NB4 (cell line): ENCODE measurements at regions not wholly inside any gene's neighbourhood (a gene's known extent, or its start where the extent isn't known, plus 50 kb on each side); places are given as distances from the start of the nearest gene placed in this dataset.
"Not testable (repeated sequence)": the region's sequence is repeated elsewhere in the genome, so short reads cannot be mapped to it uniquely, and the experiment has no call there.

ENCODE experiments used
- CTCF ChIP-seq: IDR thresholded peaks from one replicate; pipeline ENCODE4 v1.5.1; 2012; ENCODE audit warnings: low read depth, low read length
- MAX ChIP-seq: IDR thresholded peaks from 2 replicates; pipeline ENCODE4 v1.6.1; 2011; ENCODE audit warnings: low read depth, low read length
- MYC ChIP-seq: IDR thresholded peaks from 2 replicates; pipeline ENCODE4 v1.6.1; 2011; ENCODE audit warnings: low read depth, low read length
- POLR2A ChIP-seq: IDR thresholded peaks from 2 replicates; pipeline ENCODE4 v1.6.1; 2011; ENCODE audit warnings: mild to moderate bottlenecking; ENCODE audit not compliant: insufficient read length; ENCODE audit errors: extremely low read depth

GRCh38 chr2:234360313-234360975 lies 136.4 kb downstream of the ARL4C start:
- TF ChIP-seq CTCF, MAX, POLR2A, MYC: not testable (repeated sequence)
